GM23338 (cell line): ENCODE measurements at regions not wholly inside any gene's neighbourhood (a gene's known extent, or its start where the extent isn't known, plus 50 kb on each side); places are given as distances from the start of the nearest gene placed in this dataset.

ENCODE experiments used
- ATAC-seq: fragments of 200-7000 bp; cut with Tn5 transposase; 3 replicates; pipeline ENCODE4 v1.9.1; 2020
- DNase-seq: peaks from one replicate; pipeline ENCODE4 v3.0.0-alpha.2; 2015; ENCODE audit warnings: low spot score
- H2AFZ ChIP-seq: fragments of 200-600 bp; sonication (generic); 2 replicates; pipeline ENCODE4 v1.8.0; 2016; ENCODE audit warnings: antibody characterized with exemption, mild to moderate bottlenecking, moderate library complexity
- H3F3A ChIP-seq: fragments of 200-600 bp; sonication (generic); replicated peaks from 2 replicates; pipeline ENCODE4 v1.8.0; 2017; ENCODE audit warnings: antibody characterized with exemption, mixed run types, low read depth
- H3K27ac ChIP-seq: fragments of 200-600 bp; sonication (generic); 2 replicates; pipeline ENCODE4 v1.6.1; 2016; ENCODE audit warnings: low read depth
- H3K27me3 ChIP-seq: fragments of 200-600 bp; sonication (generic); 2 replicates; pipeline ENCODE4 v1.8.0; 2016; ENCODE audit warnings: mild to moderate bottlenecking, mixed run types, moderate library complexity; ENCODE audit not compliant: insufficient read depth
- H3K36me3 ChIP-seq: fragments of 200-600 bp; sonication (generic); 2 replicates; pipeline ENCODE4 v1.8.0; 2016; ENCODE audit warnings: mild to moderate bottlenecking; ENCODE audit not compliant: insufficient read depth
- H3K4me1 ChIP-seq: fragments of 200-600 bp; sonication (generic); 2 replicates; pipeline ENCODE4 v1.8.0; 2016; ENCODE audit warnings: mild to moderate bottlenecking, moderate library complexity; ENCODE audit not compliant: insufficient read depth
- H3K4me2 ChIP-seq: fragments of 200-600 bp; sonication (generic); 2 replicates; pipeline ENCODE4 v1.7.1; 2017; ENCODE audit warnings: mixed run types
- H3K4me3 ChIP-seq: fragments of 200-600 bp; sonication (generic); 2 replicates; pipeline ENCODE4 v1.6.1; 2016; ENCODE audit warnings: mixed run types
- H3K79me2 ChIP-seq: fragments of 200-600 bp; sonication (generic); replicated peaks from 2 replicates; pipeline ENCODE4 v1.8.0; 2017; ENCODE audit warnings: mild to moderate bottlenecking; ENCODE audit not compliant: insufficient read depth
- H3K9me2 ChIP-seq: fragments of 200-600 bp; sonication (generic); 2 replicates; pipeline ENCODE4 v1.8.0; 2017; ENCODE audit not compliant: insufficient read depth
- H4K20me1 ChIP-seq: fragments of 200-600 bp; sonication (generic); replicated peaks from 2 replicates; pipeline ENCODE4 v1.8.0; 2017; ENCODE audit warnings: mild to moderate bottlenecking; ENCODE audit not compliant: insufficient read depth
- H3K27ac Mint-ChIP-seq: 2 replicates; pipeline ENCODE4 v1.8.0; 2020; ENCODE audit warnings: inconsistent platforms, mild to moderate bottlenecking, moderate library complexity, mixed read lengths
- H3K27me3 Mint-ChIP-seq: 3 replicates; pipeline ENCODE4 v1.8.0; 2022; ENCODE audit warnings: low read depth, mild to moderate bottlenecking, moderate library complexity, mixed read lengths, inconsistent platforms; ENCODE audit not compliant: insufficient read depth, poor library complexity
- H3K36me3 Mint-ChIP-seq: 3 replicates; pipeline ENCODE4 v1.8.0; 2021; ENCODE audit warnings: low read depth, mild to moderate bottlenecking, inconsistent platforms, moderate library complexity, mixed read lengths
- H3K4me1 Mint-ChIP-seq: 3 replicates; pipeline ENCODE4 v1.8.0; 2020; ENCODE audit warnings: mild to moderate bottlenecking, inconsistent platforms, mixed read lengths
- H3K4me3 Mint-ChIP-seq: 3 replicates; pipeline ENCODE4 v1.8.0; 2021; ENCODE audit warnings: moderate library complexity, mild to moderate bottlenecking, inconsistent platforms, mixed read lengths
- H3K9me3 Mint-ChIP-seq: 3 replicates; pipeline ENCODE4 v1.8.0; 2020; ENCODE audit warnings: moderate library complexity, mild to moderate bottlenecking, inconsistent platforms, mixed read lengths
- CREB1 ChIP-seq: fragments of 250-450 bp; sonication (Bioruptor Pico); IDR thresholded peaks from 2 replicates; pipeline ENCODE4 v1.5.0; 2020; ENCODE audit warnings: low read depth, mild to moderate bottlenecking, moderate library complexity
- EZH2 ChIP-seq: fragments of 200-600 bp; sonication (generic); IDR thresholded peaks from one replicate; pipeline ENCODE4 v1.8.0; 2017; ENCODE audit warnings: antibody characterized with exemption, mild to moderate bottlenecking, low read depth; ENCODE audit not compliant: unreplicated experiment
- EZH2phosphoT487 ChIP-seq: fragments of 200-600 bp; sonication (generic); IDR thresholded peaks from one replicate; pipeline ENCODE4 v1.8.1; 2018; ENCODE audit warnings: antibody characterized with exemption; ENCODE audit not compliant: unreplicated experiment
- NANOG ChIP-seq: IDR thresholded peaks from 2 replicates; pipeline ENCODE4 v1.6.1; 2016; ENCODE audit warnings: antibody characterized with exemption, borderline replicate concordance
- STAT1 ChIP-seq: IDR thresholded peaks from one replicate; pipeline ENCODE4 v1.6.1; 2016; ENCODE audit warnings: antibody characterized with exemption; ENCODE audit not compliant: unreplicated experiment
- ZNF114 ChIP-seq: fragments of 250-450 bp; sonication (Bioruptor Pico); IDR thresholded peaks from 2 replicates; pipeline ENCODE4 v1.5.0; 2020; ENCODE audit warnings: mild to moderate bottlenecking, moderate library complexity
- ZNF331 ChIP-seq: fragments of 250-450 bp; sonication (Bioruptor Pico); IDR thresholded peaks from 2 replicates; pipeline ENCODE4 v1.5.0; 2020; ENCODE audit warnings: low read depth, mild to moderate bottlenecking, moderate library complexity
- TF ChIP-seq, protein P1 (sequence below), 2 experiments: fragments of 200-600 bp in 1 of 2; sonication (generic) in 1 of 2; conservative IDR thresholded peaks; 2 replicates each; pipeline versions ENCODE4 v1.5.1 to v1.6.1; 2016 to 2017; ENCODE audit warnings: antibody characterized with exemption in 2 of 2, low read depth in 2 of 2, mild to moderate bottlenecking in 2 of 2, moderate library complexity in 1 of 2
- TF ChIP-seq, protein P2 (sequence below): IDR thresholded peaks from 2 replicates; pipeline ENCODE4 v1.6.1; 2016; ENCODE audit warnings: antibody characterized with exemption

DNA sequence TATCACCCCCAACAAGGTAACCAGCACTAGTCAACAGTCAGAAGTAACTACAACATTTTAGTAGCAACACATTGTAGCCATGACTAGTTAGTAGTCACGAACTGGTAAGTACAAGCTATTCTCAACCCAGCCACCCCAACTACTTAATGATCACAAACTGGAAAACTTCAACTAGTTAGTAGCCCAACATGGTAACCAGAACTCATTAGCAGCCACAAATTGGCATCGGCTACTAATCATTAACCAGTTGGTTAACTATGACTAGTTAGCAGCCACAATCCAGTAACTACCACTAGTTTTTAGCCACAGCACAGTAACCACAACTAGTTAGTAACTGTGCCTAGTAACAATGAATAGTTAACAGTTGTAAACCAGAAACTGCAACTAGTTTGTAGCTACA, 385.1 kb upstream of the CXorf51B start:
- Histone ChIP-seq H3K4me1 (no peaks in the 10 kb centered on the region), H4K20me1 (no peaks in the 10 kb centered on the region), H3K9me2 (no peaks in the 10 kb centered on the region), H3F3A (no peaks in the 10 kb centered on the region), H3K27me3 (no peaks in the 10 kb centered on the region), H3K4me2 (no peak overlapping the region), H3K79me2 (no peaks in the 10 kb centered on the region), H3K27ac (no peak overlapping the region), H2AFZ (no peak overlapping the region), H3K4me3 (no peak overlapping the region), H3K36me3 (no peaks in the 10 kb centered on the region)
- Mint-ChIP-seq H3K27me3 (no peaks in the 10 kb centered on the region), H3K9me3 (peaks cover 77% of the 10 kb centered on the region), H3K4me3 (no peak overlapping the region), H3K4me1 (no peaks in the 10 kb centered on the region), H3K27ac (no peak overlapping the region), H3K36me3 (peaks cover 3% of the 10 kb centered on the region; the same call in 2 of the 3 replicates)
- DNase-seq (no peak), ATAC-seq (no peak)
- TF ChIP-seq EZH2 (no peak), CREB1 (CRISPR knock-in tag) (no peak), EZH2phosphoT487 (no peak), ZNF331 (CRISPR knock-in tag) (no peak)
- TF ChIP-seq, protein P1, sequence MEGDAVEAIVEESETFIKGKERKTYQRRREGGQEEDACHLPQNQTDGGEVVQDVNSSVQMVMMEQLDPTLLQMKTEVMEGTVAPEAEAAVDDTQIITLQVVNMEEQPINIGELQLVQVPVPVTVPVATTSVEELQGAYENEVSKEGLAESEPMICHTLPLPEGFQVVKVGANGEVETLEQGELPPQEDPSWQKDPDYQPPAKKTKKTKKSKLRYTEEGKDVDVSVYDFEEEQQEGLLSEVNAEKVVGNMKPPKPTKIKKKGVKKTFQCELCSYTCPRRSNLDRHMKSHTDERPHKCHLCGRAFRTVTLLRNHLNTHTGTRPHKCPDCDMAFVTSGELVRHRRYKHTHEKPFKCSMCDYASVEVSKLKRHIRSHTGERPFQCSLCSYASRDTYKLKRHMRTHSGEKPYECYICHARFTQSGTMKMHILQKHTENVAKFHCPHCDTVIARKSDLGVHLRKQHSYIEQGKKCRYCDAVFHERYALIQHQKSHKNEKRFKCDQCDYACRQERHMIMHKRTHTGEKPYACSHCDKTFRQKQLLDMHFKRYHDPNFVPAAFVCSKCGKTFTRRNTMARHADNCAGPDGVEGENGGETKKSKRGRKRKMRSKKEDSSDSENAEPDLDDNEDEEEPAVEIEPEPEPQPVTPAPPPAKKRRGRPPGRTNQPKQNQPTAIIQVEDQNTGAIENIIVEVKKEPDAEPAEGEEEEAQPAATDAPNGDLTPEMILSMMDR (conservative IDR thresholded peaks at IDR 0.05; ENCODE audit: low read depth in 2 of 2): no peak

DNA sequence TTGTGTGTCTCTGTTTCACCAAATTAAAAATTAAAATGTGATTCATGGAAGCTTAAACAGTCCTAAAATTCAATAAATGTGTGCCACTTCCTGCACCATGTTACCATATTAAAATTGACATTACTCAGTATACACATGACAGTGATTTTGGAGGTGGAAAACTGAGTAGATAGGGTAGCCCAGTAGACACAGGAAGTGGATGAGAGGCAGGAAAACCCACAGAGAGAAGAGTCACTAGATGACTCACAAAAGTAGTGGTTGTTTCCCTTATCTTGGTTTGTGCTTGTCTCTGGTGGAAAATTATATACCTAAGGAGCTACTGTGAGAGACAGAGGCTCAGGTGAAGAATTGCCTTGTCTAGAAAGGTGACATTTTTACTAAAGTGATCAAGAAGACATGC, 375.8 kb upstream of the CXorf51B start:
- Mint-ChIP-seq H3K27ac (no peak overlapping the region), H3K36me3 (no peaks in the 10 kb centered on the region), H3K9me3 (peaks cover 57% of the 10 kb centered on the region), H3K4me3 (no peak overlapping the region), H3K4me1 (no peaks in the 10 kb centered on the region), H3K27me3 (no peaks in the 10 kb centered on the region)
- ATAC-seq (no peak), DNase-seq (no peak)
- Histone ChIP-seq H3K9me2 (no peaks in the 10 kb centered on the region), H3K27me3 (no peaks in the 10 kb centered on the region), H2AFZ (no peak overlapping the region), H3K79me2 (no peaks in the 10 kb centered on the region), H3K27ac (no peak overlapping the region), H3K4me1 (no peaks in the 10 kb centered on the region), H4K20me1 (no peaks in the 10 kb centered on the region), H3K4me3 (no peak overlapping the region), H3K4me2 (no peak overlapping the region), H3K36me3 (no peaks in the 10 kb centered on the region), H3F3A (no peaks in the 10 kb centered on the region)
- TF ChIP-seq NANOG (no peak), STAT1 (no peak)
- TF ChIP-seq, protein P2, sequence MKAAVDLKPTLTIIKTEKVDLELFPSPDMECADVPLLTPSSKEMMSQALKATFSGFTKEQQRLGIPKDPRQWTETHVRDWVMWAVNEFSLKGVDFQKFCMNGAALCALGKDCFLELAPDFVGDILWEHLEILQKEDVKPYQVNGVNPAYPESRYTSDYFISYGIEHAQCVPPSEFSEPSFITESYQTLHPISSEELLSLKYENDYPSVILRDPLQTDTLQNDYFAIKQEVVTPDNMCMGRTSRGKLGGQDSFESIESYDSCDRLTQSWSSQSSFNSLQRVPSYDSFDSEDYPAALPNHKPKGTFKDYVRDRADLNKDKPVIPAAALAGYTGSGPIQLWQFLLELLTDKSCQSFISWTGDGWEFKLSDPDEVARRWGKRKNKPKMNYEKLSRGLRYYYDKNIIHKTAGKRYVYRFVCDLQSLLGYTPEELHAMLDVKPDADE: no peak

DNA sequence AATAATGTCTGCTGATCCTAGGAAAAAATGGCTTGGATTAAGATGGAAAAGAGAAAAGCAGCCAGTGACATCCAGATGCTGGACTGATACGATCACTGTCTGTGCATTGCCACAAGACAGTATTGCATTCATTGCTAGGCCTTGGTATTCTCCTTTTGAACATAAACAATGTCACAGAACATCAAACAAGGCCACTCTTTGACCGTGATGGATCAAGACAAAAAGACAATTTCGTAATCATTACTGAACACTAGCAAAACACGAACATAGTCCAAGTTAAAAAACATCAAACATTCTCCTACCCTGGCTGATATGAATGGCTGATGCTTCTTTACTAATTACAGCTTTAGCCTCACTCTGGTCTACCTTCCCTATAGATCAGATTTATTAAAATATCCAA, 374.1 kb upstream of the CXorf51B start:
- H3K4me1 Mint-ChIP-seq: no peaks in the 10 kb centered on the region
- no peaks in the 10 kb centered on the region for H3K9me2 ChIP-seq
- H3K4me3 Mint-ChIP-seq: no peak overlapping the region
- no peaks in the 10 kb centered on the region for H3F3A ChIP-seq
- H3K4me2 ChIP-seq: no peak overlapping the region
- H2AFZ ChIP-seq: no peak overlapping the region
- H3K27me3 ChIP-seq: no peaks in the 10 kb centered on the region
- H3K36me3 ChIP-seq: no peaks in the 10 kb centered on the region
- H3K4me3 ChIP-seq: no peak overlapping the region
- H3K36me3 Mint-ChIP-seq: peaks cover 4% of the 10 kb centered on the region; the same call in 2 of the 3 replicates
- H3K27me3 Mint-ChIP-seq: no peaks in the 10 kb centered on the region
- no peak overlapping the region for H3K27ac Mint-ChIP-seq
- no peak for ATAC-seq
- peaks cover 62% of the 10 kb centered on the region for H3K9me3 Mint-ChIP-seq
- H3K27ac ChIP-seq: no peak overlapping the region
- no peaks in the 10 kb centered on the region for H3K79me2 ChIP-seq
- no peaks in the 10 kb centered on the region for H4K20me1 ChIP-seq
- H3K4me1 ChIP-seq: no peaks in the 10 kb centered on the region
- DNase-seq: no peak
- TF ChIP-seq, protein P1 (conservative IDR thresholded peaks at IDR 0.05; ENCODE audit: low read depth in 2 of 2): no peak
- no peak for TF ChIP-seq EZH2phosphoT487
- TF ChIP-seq STAT1: no peak
- no peak for TF ChIP-seq ZNF331 (CRISPR knock-in tag)
- no peak for TF ChIP-seq EZH2
- TF ChIP-seq ZNF114 (CRISPR knock-in tag): no peak
- no peak for TF ChIP-seq CREB1 (CRISPR knock-in tag)
- no peak for TF ChIP-seq NANOG
